Smooth muscle cell (in vitro differentiated cells): ENCODE measurements at regions not wholly inside any gene's neighbourhood (a gene's known extent, or its start where the extent isn't known, plus 50 kb on each side); places are given as distances from the start of the nearest gene placed in this dataset.

Source experiments
- DNase-seq: peaks from one replicate; lab custom pipeline; 2025; ENCODE audit not compliant: unreplicated experiment; lab: John Stamatoyannopoulos, UW
- H2AFZ ChIP-seq: fragments of 200-600 bp; sonication (generic); 2 replicates; pipeline ENCODE4 v1.6.0; 2016; ENCODE audit warnings: antibody characterized with exemption, low read depth, mild to moderate bottlenecking
- H3F3A ChIP-seq: fragments of 200-600 bp; sonication (generic); 2 replicates; pipeline ENCODE4 v1.6.0; 2017; ENCODE audit warnings: antibody characterized with exemption, low read depth
- H3K27ac ChIP-seq: fragments of 200-600 bp; sonication (generic); 2 replicates; pipeline ENCODE4 v1.5.1; 2016; ENCODE audit warnings: low read depth, mild to moderate bottlenecking
- H3K27me3 ChIP-seq: fragments of 200-600 bp; sonication (generic); 2 replicates; pipeline ENCODE4 v1.6.1; 2016; ENCODE audit warnings: low read depth, mild to moderate bottlenecking
- H3K36me3 ChIP-seq: fragments of 200-600 bp; sonication (generic); 2 replicates; pipeline ENCODE4 v1.5.1; 2016; ENCODE audit warnings: low read depth
- H3K4me1 ChIP-seq: fragments of 200-600 bp; sonication (generic); 2 replicates; pipeline ENCODE4 v1.5.1; 2016; ENCODE audit warnings: low read depth
- H3K4me2 ChIP-seq: fragments of 200-600 bp; sonication (generic); 2 replicates; pipeline ENCODE4 v1.6.0; 2016; ENCODE audit warnings: mild to moderate bottlenecking
- H3K4me3 ChIP-seq: fragments of 200-600 bp; sonication (generic); 2 replicates; pipeline ENCODE4 v1.5.1; 2016; ENCODE audit warnings: mild to moderate bottlenecking
- H3K79me2 ChIP-seq: fragments of 200-600 bp; sonication (generic); 2 replicates; pipeline ENCODE4 v1.6.0; 2016; ENCODE audit warnings: low read depth, mild to moderate bottlenecking
- H3K9ac ChIP-seq: fragments of 200-600 bp; sonication (generic); 2 replicates; pipeline ENCODE4 v1.6.0; 2016; ENCODE audit warnings: low read depth
- H3K9me3 ChIP-seq: fragments of 200-600 bp; sonication (generic); replicated peaks from 2 replicates; pipeline ENCODE4 v1.5.1; 2016; ENCODE audit warnings: low read depth
- H4K20me1 ChIP-seq: fragments of 200-600 bp; sonication (generic); 2 replicates; pipeline ENCODE4 v1.6.0; 2016; ENCODE audit warnings: low read depth
- WGBS: methylation state at CpG from one replicate; pipeline ENCODE4 v1.1.7; 2016; ENCODE audit warnings: low lambda C conversion rate; 5-methylcytosine and 5-hydroxymethylcytosine counted together
- TF ChIP-seq, protein P1 (sequence below): fragments of 200-600 bp; sonication (generic); IDR thresholded peaks from 2 replicates; pipeline ENCODE4 v1.5.1; 2017; ENCODE audit warnings: borderline replicate concordance, mild to moderate bottlenecking, antibody characterized with exemption; ENCODE audit not compliant: insufficient read depth, poor library complexity, severe bottlenecking

DNA sequence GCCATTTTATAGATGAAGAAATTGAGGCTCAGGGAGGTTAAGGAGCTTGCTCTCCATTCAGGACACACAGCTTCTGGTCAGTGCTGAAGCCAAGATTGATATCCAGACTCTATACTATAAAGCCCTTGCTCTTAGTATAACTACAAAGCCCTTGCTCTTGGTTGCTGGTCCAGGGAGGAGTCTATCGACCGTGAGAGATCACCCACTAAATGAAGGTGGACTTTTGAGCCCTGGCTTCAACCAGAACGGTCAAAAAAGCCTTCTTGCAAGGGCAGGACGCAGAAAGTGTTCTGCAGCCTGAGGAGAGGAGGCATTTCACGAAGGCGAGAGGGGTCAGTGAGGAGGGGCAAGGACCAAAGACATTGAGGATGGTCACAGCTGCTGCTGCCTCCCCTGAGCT, 176.3 kb downstream of the CYP26A1 start:
- H3K4me3 ChIP-seq: no peak overlapping the region
- no peaks in the 10 kb centered on the region for H4K20me1 ChIP-seq
- WGBS: 96% methylated on average over 6 of the region's 6 CpGs
- H3K9me3 ChIP-seq: no peaks in the 10 kb centered on the region
- no peaks in the 10 kb centered on the region for H3K4me1 ChIP-seq
- H3K36me3 ChIP-seq: no peaks in the 10 kb centered on the region
- no peak overlapping the region for H2AFZ ChIP-seq
- no peak overlapping the region for H3K4me2 ChIP-seq
- no peaks in the 10 kb centered on the region for H3K79me2 ChIP-seq
- H3K27me3 ChIP-seq: no peaks in the 10 kb centered on the region
- H3K9ac ChIP-seq: no peak overlapping the region
- H3F3A ChIP-seq: no peaks in the 10 kb centered on the region
- no peak overlapping the region for H3K27ac ChIP-seq
- no peak for DNase-seq
- TF ChIP-seq, protein P1, sequence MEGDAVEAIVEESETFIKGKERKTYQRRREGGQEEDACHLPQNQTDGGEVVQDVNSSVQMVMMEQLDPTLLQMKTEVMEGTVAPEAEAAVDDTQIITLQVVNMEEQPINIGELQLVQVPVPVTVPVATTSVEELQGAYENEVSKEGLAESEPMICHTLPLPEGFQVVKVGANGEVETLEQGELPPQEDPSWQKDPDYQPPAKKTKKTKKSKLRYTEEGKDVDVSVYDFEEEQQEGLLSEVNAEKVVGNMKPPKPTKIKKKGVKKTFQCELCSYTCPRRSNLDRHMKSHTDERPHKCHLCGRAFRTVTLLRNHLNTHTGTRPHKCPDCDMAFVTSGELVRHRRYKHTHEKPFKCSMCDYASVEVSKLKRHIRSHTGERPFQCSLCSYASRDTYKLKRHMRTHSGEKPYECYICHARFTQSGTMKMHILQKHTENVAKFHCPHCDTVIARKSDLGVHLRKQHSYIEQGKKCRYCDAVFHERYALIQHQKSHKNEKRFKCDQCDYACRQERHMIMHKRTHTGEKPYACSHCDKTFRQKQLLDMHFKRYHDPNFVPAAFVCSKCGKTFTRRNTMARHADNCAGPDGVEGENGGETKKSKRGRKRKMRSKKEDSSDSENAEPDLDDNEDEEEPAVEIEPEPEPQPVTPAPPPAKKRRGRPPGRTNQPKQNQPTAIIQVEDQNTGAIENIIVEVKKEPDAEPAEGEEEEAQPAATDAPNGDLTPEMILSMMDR: no peak

DNA sequence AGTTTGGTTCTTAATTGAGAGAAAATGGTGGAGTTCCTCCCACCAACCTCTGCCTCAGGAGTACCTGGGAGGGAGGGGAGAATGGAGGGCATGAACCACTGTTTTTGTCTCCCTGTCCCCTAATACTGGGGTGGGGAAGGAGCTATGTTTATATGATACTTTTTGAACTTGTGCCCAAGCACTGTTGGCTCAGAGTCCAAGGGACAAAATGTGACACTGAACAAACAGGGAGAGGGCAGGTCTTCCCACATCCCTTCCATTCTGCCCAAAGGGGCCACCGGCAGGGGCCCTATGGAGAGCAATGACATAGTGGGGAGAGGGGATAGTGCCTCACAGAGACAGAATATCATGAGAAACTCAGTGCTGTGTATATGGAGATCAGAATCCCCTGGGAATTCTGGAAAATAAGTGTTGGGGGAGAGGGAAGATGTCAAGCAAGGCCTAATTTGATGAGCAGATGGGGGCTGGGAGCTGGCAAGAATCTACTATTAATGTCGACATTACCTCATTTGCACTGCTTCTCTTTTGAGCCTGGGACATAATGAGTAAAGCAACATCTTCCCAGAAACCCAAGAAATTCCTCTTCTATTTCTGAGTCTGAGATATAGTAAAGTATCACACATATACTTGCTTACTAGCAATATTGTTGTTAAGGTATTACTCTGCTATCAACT, 180.6 kb downstream of the CYP26A1 start:
- 100% methylated on average over 2 of the region's 2 CpGs for WGBS

DNA sequence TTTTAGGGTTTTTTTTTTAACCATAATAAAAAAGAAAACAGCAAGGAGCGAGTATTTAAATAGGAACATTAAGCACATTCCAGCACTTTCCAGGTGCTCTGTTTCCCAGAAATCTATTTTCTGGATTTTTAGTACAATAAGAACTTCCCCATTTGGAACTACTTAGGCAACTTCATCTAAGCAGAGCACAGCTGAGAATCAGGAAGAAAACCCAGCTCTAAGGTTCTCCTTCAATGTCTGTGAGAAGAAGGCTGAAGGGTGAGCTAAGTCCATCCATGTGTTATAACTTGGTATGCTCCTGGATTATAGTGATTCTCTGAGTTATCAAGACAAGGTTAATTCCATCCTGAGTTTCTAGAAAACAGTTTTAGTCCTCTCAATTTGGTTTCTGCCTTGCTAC, 181.9 kb downstream of the CYP26A1 start:
- Histone ChIP-seq H4K20me1 (no peaks in the 10 kb centered on the region), H3F3A (no peaks in the 10 kb centered on the region), H2AFZ (no peak overlapping the region), H3K4me3 (no peak overlapping the region), H3K36me3 (no peaks in the 10 kb centered on the region), H3K4me2 (no peak overlapping the region), H3K27ac (no peak overlapping the region), H3K4me1 (no peaks in the 10 kb centered on the region), H3K9ac (no peak overlapping the region), H3K27me3 (no peaks in the 10 kb centered on the region), H3K79me2 (no peaks in the 10 kb centered on the region), H3K9me3 (no peaks in the 10 kb centered on the region)
- 96% methylated on average over 1 of the region's 1 CpG for WGBS
- DNase-seq: no peak
- TF ChIP-seq, protein P1: no peak

More for the DNA sequence above, 180.6 kb downstream of the CYP26A1 start:
- no peak for DNase-seq
- H3K27me3 ChIP-seq: no peaks in the 10 kb centered on the region
- no peaks in the 10 kb centered on the region for H3K9me3 ChIP-seq
- no peaks in the 10 kb centered on the region for H3K4me1 ChIP-seq
- no peak overlapping the region for H3K4me3 ChIP-seq
- no peaks in the 10 kb centered on the region for H4K20me1 ChIP-seq
- H3K27ac ChIP-seq: no peak overlapping the region
- no peaks in the 10 kb centered on the region for H3F3A ChIP-seq
- H3K79me2 ChIP-seq: no peaks in the 10 kb centered on the region
- H2AFZ ChIP-seq: no peak overlapping the region
- TF ChIP-seq, protein P1: no peak
- no peak overlapping the region for H3K4me2 ChIP-seq
- H3K36me3 ChIP-seq: no peaks in the 10 kb centered on the region
- no peak overlapping the region for H3K9ac ChIP-seq
